ENCODE measurements at regions not wholly inside any gene's neighbourhood (a gene's known extent, or its start where the extent isn't known, plus 50 kb on each side); places are given as distances from the start of the nearest gene placed in this dataset.
A peak's percentile ranks its signal among the peaks of the same experiment; 100 is the strongest.
"Not testable (repeated sequence)": the region's sequence is repeated elsewhere in the genome, so short reads cannot be mapped to it uniquely, and the experiment has no call there.

DNA sequence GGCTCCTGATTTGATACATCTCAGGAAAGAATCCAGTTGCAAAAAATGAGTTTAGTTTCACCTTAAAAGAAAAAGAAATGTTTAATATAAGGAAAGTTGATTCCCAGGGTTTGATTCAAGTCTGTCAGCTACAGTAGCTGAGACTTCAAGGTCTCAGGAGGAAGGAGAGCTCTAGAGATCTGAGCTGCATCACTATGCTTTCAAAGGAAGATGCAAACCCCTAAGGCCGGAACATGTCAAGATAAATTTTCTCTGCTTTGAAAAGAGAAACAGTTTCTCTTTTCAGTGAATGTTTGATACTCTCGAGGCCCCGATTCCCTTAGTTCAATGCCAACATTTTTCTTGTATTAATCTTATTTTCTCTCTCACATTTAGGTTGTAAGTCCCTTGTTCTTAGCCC lies 128.6 kb downstream of the RGPD3 start:
- no peak for DNase-seq

GRCh38 chr2:106339132-106339531 lies 129.1 kb downstream of the RGPD3 start:
- no peak for DNase-seq

GRCh38 chr2:106338043-106338442 lies 130.2 kb downstream of the RGPD3 start:
- no peak for DNase-seq

- no peak for DNase-seq
Measured at GRCh38 chr2:106336737-106337136, 131.5 kb downstream of the RGPD3 start.

GRCh38 chr2:106336108-106336507 lies 132.1 kb downstream of the RGPD3 start:
- DNase-seq: no peak

DNA sequence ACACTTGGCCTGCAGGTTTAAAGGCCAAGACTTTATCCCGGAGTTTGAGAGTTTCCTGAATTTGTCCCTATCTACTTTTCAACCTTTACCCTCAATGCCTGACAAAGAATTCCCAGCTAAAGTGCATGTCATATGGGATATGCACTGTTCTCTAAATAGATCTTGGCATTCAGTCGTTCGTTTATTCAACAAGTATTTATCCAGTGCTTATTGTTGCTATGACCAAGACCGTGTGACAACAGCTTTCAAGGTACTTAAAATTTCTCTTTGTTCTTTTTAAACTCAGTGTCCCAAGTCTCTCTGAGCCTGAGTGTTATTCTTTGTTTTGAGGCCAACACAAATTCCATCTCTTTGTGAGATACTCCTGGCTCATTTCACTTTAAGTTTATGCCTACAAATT lies 133.4 kb downstream of the RGPD3 start:
- DNase-seq: no peak

- not testable (repeated sequence) for DNase-seq
Measured at GRCh38 chr2:106333253-106333873, 134.8 kb downstream of the RGPD3 start.

DNA sequence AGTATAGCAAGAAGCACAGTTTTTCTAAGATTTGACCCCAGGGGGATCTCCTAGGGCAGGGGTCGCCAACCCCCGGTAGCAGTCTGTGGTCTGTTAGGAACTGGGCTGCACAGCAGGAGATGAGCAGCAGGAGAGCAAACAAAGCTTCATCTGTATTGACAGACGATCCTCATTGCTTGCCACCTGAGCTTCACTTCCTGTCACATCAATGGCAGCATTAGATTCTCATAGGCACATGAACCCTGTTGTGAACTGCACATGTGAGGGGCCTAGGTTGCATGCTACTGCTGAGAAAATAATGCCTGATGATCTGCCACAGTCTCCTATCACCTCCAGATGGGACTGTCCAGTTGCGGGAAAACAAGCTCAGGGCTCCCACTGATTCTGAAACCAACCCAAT lies 136.2 kb downstream of the RGPD3 start:
- no peak for DNase-seq

- DNase-seq: not testable (repeated sequence)
Measured at GRCh38 chr2:106330384-106331261, 136.5 kb upstream of the UXS1 start.

DNA sequence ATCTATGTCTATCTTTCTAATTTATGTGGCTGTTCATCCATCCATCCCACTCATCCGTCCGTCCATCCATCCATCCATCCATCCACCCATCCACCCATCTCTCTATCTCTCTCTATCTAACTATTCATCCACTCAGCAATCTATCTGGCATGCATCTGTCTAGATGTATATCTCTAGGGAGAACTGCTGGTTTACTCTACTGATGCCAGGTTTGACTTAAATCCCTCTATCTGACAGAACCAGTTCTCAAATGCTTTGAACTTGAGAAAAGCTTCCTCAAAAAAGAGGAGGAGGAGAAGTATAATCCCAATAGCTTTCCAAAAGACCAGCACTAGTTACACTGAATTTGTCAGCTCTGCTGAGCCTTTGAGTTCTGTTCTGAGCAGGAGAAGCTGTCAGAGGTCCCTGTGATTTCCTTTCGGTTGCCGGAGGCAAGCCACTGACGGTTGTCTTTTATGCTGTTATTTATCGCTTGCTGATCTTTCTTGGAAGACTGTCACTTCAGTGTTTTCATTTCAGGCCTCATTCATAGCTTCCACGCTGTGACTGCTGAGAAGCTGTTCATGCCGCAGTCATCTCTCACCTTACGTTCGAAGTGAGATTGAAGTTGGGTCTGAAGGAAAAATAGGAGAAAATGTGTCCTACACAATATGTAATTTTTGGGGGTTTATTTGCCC lies 129.4 kb upstream of the UXS1 start:
- no peak for DNase-seq

DNA sequence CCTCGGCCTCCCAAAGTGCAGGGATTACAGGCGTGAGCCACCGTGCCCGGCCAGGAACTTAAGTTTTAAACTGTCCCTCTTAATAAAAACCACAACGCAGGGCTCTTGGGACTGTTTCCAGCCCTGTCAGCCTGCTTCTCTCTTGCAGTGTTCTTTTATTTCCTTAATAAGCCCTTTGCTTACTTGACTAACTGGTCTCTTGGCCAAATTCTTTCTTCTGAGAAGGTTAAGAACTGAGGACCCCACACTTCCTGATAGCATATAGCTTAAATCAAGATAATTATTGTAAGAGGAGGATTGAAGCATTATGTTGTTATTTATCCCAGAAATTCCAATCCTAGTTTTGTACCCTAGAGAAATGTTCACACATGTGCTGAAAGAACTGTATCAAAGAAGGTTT lies 128.2 kb upstream of the UXS1 start:
- peak; percentile 53 for DNase-seq

DNA sequence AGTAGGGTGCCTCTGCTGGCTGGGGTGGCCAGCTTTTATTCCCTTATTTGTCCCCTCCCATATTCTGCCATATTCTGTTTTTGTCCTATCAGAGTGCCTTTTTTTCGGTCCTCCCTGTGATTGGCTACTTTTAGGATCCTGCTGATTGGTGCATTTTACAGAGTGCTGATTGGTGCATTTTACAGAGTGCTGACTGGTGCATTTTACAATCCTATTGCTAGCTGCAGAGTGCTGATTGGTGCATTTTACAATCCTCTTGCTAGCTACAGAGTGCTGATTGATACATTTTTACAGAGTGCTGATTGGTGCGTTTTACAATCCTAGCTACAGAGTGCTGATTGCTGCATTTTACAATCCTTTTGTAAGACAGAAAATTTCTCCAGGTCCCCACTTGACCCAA lies 126.3 kb upstream of the UXS1 start:
- not testable (repeated sequence) for DNase-seq

DNA sequence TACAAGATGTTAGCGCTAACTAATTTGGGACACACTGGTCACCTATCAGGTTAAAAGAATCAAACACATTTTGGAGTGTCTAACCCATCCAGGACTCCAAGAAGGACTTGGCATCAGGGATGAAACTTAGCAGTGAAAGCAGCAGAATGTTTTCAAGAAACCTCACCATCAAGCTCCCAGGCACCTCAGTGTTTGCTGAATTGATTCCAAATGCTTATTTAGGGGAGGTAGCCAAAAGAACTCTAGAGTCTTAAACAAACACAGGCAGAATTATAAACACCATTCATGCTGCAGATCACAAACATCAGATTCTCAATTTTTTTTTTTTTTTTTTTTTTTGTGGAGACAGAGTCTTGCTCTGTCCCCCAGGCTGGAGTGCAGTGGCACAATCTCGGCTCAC lies 122.8 kb upstream of the UXS1 start:
- DNase-seq: no peak

GRCh38 chr2:106314444-106314843 lies 120.3 kb upstream of the UXS1 start:
- DNase-seq: no peak

DNA sequence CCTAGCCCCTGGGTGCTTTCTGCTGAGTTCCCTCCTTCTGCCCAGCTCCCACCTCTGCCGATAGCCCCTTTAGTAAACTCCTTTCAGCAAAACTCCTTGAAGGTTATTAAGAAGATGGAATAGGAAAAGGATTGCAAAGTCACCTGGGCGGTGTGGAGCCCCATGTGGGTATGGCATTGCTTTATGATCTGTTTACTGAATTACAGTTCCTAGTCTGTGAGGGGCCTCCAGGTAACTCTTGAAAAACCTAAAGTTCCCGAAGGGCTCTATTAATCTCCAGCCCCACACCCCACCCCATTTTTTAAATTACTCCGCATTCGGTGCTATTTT lies 116.9 kb upstream of the UXS1 start:
- no peak for DNase-seq

GRCh38 chr2:106307860-106308259 lies 113.8 kb upstream of the UXS1 start:
- no peak for DNase-seq

DNA sequence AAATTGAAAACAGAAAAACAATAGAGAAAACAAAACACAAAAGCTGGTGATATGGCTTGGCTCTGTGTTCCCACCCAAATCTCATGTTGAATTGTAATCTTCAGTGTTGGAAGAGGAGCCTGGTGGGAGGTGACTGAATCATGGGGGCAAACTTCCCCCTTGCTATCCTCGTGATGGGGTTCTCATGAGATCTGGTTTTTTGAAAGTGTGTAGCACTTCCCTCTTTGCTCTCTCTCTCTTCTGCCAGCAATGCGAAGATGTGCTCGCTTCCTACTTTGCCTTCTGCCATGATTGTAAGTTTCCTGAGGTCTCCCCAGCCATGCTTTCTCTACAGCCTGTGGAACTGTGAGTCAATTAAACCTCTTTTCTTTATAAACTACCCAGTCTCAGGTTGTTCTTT lies 112.3 kb upstream of the UXS1 start:
- no peak for DNase-seq

DNA sequence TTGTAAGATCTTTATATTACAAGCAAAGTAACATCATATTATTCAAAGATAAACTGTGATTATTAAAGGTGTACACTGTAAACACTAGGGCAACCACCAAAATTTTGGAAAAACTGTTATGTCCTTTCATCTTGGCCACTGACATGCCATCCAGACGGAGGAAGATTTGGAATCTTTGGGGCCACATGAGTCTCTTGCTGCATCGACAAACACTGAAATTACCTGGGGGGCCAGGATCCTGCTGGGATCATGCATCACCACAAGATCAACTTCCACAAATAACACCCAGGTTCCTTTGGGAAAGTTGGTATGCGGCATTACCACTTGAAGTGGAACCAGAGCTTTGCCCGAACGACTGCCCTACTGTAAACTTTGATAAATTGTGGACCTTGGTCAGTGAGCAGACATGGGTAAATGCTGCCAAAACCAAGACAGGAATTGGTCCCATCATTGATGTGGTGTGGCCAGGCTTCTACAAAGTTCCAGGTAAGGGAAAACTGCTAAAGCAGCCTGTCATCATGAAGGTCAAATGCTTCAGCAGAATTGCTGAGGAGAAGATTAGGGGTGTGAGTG lies 110.6 kb upstream of the UXS1 start:
- no peak for DNase-seq

- DNase-seq: no peak
Measured at GRCh38 chr2:106299696-106300095, 105.6 kb upstream of the UXS1 start.

DNA sequence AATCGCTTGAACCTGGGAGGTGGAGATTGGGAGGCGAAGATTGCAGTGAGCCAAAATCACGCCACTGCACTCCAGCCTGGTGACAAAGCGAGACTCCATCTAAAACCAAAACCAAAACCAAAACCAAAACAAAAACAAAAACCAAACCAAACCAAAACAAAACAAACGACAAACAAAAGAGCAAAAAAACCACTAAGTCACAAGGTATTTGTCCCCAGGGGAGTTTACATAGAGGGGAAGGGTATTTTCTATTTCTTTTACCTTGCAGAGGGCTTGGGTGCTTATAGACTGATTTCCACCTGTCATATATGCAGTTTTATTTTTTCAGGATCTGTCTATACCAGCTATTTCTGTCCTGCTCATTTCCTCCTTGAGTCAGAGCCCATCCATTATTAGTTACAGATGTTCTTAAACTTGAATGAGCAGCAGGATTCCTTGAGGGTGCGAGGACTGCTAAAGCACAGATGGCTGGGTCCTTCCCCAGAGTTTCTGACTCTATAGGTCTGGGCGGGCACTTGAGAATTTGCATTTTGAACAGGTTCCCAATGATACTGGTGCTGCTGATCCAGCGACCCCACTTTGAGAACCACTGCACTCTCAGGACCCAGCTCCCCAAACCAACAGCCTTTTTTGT lies 102.2 kb upstream of the UXS1 start:
- no peak for DNase-seq

DNA sequence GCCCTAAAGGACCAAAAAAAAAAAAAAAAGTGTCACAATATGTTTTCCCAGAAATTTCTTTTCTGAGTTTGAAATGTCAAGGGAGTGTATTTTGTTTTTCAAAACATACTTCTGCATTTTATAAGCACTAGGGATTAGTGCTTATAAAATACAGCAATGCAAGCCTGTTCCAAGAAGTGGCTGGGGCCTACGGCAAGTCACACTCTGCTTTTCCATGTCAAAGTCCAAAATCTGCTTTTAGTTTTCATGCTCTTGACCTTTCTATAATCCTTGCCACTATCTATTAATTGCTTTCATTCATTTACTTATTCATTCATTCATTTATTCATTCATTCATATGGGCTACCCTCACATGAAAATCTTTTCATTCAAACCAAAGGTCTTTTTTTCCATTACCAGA lies 100.1 kb upstream of the UXS1 start:
- DNase-seq: no peak

DNA sequence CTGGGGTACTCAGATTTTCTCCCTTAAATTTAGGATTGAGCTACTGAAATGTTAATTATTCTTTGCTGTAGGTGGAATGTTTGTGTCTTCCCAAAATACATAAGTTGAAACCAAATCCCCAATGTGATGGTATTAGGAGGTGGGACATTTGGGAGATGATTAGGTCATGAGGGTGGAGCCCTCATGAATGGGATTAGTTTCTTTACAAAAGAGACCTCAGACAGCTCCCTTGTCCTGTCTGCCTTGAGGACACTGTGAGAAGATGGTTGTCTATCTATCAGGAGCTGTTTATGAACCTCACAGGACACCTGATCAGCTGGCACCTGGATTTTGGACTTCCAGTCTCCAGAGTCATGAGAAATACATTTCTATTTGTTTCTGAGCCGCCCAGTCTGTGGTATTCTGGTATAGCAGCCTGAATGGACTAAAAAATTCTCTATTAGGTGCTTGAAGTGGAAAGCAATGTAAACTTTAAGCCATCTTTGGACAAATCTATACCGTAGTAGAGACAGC lies 99.2 kb upstream of the UXS1 start:
- DNase-seq: no peak

All from left kidney (tissue), 1 donor.